ENCODE measurements at regions not wholly inside any gene's neighbourhood (a gene's known extent, or its start where the extent isn't known, plus 50 kb on each side); places are given as distances from the start of the nearest gene placed in this dataset.
"Not testable (repeated sequence)": the region's sequence is repeated elsewhere in the genome, so short reads cannot be mapped to it uniquely, and the experiment has no call there.

DNA sequence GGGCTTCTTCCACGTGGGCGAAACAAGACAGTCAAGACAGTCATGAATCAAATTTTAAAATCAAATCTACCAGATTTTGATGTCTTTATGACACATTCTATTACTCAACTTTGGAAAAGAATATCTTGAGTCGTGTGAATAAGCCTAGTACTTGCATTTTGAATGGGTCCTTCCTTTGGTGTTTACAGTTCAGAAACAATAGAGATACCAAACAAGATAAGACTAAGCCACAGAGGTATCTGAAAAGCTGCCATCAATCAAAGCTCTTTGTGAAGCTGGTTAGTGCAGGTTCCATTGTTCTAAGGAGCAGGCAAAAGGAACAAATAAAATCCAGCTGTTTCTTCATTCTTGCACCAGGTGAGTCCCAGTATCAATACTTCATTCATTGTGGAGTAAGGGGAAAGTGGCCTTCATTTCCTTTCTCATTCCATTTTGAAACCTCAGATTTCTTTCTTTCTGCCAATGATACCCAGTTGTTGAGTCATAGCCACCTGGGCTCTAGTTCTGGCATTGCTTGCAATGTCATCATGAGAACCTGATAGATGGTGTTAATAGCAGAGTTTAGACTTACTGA, 151.7 kb upstream of the L3MBTL4 start:
- in situ Hi-C loops (cut with MboI; ENCODE audit: low sequenced_read_pairs) = no loop called here

DNA sequence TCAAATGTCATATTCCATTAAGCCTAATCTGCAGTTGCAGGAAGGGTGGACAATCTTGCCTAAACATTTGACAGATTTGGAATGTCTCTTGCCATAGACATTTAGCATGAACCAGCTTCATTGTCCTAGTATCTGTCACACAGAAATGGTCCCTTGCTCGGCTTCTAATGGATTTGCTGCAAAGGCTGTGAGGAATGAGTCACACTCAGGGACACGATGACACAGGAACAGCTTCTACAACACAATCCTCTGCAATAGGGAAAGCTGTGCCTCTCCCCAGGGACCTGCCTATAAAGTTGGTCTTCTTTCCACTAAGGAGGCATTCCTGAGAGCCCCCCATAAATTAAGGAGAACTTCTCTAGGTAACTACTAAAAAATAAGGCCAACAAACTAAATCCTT, 155.1 kb upstream of the L3MBTL4 start:
- in situ Hi-C loops (cut with MboI; ENCODE audit: low sequenced_read_pairs) = no loop called here

DNA sequence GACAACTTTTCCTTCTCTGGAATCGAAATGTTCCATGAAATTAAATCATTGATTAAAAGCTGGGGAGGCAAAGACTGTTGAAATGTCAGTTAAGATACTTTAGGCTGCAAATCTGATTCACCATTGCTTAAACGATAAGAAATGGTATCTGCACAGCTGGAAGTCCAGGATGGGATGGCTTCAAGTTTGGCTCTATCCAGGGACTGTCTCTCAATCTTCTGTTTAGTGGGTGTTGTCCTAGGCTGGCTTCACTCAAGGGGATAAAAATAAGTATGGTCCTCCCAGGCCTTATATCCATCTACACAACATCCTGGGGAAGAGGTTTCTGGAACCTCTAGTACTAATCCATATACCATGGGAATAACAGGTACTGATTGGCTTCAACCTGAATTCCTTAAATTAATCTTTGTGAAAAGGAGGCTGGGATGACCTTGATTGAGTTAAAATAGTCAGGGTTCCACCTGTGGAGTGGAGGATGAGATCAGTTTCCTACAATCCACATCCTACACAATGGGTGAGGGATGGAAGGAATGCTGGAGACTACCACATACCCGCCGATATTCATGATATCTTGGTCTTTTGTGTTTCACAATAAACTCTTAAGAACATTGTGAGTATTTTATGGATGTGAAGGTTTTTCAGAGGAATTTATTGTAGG, 156.0 kb upstream of the L3MBTL4 start:
- in situ Hi-C loops (cut with MboI; ENCODE audit: low sequenced_read_pairs) = no loop called here

DNA sequence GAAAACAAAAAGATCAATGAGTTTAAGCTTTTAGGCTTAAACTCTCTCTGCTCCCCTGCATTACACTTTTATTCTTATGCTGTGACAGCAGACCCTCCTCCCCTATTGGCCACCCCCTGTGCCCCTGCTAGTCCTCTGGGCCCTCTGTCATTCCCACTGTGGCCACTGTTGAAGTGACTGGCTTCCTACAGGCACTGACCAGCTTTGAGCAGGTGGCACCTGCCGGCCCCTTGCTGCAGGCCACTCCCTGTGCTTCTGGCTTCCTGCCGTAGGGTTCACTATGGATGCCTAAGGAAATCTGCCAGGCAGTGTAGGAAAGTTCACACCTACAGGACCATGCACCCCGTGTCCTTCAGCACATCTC, 156.5 kb upstream of the L3MBTL4 start:
- in situ Hi-C loops (cut with MboI; ENCODE audit: low sequenced_read_pairs) = no loop called here

DNA sequence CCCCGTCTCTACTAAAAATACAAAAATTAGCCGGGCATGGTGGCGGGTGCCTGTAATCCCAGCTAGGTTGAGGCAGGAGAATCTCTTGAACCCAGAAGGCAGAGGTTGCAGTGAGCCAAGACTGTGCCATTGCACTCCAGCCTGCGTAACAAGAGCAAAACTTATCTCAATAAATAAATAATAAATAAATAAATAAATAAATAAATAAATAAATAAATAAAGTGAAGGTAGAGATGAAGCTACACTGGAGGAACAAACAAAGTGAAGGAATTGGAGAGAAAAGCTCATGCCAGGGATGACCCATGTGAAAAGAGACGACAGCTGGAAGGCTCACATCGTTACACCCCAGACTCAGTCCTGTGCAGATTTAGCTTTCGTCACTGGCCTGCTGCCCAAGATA, 157.3 kb upstream of the ARHGAP28 start:
- in situ Hi-C loops (cut with MboI; ENCODE audit: low sequenced_read_pairs) = not testable (repeated sequence)

DNA sequence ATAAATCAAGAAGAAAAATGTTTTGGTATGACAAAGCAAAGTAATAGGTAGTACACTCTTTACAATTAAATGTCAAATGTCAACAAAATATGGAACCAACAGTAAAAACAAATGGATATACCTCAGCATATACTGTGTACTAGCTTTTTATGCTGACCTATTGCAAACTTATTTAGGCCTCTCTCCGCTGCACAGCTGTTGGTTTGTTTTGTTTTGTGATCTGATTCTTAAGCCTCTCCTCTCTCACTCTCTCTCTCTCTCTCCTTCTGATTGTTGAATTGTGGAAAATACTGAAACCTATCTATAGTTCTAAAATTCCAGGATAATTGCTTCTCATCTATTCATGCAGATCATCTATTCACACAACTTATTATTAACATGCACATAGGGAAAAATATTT, 154.9 kb upstream of the ARHGAP28 start:
- in situ Hi-C loops (cut with MboI; ENCODE audit: low sequenced_read_pairs) = no loop called here

DNA sequence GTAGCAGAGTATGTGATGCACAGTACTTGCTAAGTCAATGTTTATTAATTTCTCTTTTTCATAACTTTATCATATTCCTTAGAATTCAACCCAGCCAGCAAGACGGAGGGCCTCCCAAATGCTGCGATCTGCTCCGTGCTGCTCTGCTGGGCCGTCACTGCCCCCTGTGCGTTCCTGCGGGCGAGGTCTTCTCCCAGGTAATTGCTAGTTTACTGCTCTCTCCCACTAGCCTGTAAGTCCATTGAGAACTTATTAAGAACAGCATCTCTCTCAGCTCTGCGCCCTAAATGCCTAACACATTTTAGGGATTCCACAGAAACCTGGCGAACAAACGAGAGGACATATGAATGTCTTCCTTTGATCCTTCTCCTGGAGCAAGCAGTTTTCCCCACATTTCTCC, 153.6 kb upstream of the ARHGAP28 start:
- in situ Hi-C loops (cut with MboI; ENCODE audit: low sequenced_read_pairs) = no loop called here

DNA sequence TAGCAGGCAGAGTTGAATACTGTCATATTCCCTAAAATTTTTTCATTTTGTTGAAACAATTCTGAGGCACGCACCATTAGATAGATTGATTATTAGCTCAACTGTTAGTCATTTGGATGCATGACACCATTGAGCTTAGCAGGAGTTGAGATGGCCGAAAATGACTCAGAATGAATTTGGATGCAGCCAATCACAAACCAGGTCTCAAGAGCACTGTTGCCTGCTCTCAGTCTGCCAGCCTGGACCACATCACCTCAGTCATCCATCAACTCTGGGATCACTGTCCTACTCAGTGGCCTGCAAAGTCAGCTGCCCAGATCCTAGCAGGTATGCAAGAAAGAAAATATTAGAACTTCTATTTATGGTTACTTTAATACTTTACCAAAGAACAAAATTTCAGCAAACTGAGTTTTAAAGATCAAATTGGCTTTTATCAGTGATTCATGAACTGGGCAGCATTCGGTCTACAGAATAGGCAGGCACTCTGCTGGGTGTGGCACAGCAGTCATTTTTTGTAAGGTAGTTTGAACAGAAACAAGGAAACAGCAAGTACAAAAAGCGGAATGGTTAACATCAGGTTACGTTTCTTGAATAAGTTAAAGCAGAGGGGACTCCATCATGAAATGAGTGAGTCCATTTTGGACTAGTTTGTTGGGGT, 152.7 kb upstream of the ARHGAP28 start:
- in situ Hi-C loops (cut with MboI; ENCODE audit: low sequenced_read_pairs) = no loop called here

DNA sequence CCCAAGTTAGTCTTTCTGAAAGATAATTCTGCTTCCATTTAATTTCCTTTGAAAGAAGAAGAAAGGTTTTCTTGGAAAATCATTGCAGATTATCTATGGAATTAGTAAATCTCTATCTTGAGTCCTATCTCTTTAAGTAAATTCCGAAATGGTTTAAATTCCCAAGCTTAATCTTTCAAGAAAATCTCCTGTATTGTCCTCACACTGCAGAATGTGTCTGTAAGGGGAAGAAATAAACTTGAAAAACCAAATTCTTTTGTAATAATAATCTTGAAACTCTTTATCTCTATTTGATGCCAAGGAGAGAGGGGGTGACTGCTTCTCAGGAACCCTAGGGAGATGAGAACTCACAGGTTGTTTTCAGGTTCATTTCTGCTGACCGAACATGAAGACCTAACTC, 150.8 kb upstream of the ARHGAP28 start:
- in situ Hi-C loops (cut with MboI; ENCODE audit: low sequenced_read_pairs) = no loop called here

DNA sequence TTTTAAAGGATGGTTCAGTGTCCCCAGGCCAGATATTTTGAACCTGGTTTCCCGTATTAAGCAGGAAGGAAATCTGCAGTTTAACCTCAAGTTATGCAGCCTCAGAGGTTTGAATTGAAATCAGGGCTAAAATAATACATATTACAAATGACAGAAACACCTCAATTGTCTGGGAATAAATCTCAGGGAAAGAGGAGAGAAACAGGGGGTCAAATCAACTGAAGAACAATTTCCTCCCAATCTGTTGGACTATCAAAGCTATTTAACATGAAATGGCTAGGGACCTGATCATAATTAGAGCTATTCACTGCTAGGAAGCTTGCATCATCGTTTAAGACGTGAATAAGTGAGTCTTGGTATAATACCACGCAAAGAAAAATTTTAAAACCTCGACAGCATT, 150.0 kb upstream of the ARHGAP28 start:
- in situ Hi-C loops (cut with MboI; ENCODE audit: low sequenced_read_pairs) = no loop called here

DNA sequence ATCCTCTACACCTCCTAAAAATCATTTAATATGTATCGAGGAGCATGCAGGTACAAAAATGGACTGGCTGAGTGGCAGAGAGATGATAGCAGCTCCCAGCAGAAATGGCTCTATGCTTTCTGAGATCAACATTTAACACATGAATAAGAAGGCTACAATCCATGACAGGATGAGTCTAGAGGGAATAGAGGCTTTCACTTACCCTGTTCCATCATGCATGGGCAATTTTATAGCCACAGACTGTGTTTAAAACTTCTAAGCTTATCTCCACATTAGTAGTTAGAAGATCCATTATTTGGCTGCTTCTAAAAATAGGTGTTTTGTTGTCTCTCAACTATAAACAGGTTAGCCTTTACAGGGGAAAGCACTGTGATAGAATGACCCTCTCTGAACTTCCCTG, 149.1 kb upstream of the ARHGAP28 start:
- in situ Hi-C loops (cut with MboI; ENCODE audit: low sequenced_read_pairs) = no loop called here

DNA sequence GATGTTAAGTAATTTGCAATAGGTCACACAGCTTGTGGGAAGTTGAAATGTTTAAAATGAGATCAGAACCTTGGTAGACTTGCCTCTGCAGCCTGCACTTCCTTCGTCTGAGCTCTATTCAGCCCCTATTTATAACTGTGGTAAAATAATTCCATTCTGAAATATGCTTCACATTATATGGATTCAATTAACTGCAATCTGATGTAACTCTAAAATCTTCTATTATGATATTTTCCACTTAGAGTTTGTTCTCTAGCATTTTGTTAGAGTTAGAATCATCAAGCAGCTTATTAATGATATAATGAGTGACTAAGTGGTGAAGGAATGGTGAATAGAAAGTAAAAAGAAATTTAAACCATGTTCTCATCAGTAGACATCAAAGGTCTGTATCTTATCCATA, 139.6 kb upstream of the ARHGAP28 start:
- in situ Hi-C loops (cut with MboI; ENCODE audit: low sequenced_read_pairs) = loop anchor here (10.0 kb wide), 1 partner anchor 55 kb away; no protein-coding TSS in a partner anchor

DNA sequence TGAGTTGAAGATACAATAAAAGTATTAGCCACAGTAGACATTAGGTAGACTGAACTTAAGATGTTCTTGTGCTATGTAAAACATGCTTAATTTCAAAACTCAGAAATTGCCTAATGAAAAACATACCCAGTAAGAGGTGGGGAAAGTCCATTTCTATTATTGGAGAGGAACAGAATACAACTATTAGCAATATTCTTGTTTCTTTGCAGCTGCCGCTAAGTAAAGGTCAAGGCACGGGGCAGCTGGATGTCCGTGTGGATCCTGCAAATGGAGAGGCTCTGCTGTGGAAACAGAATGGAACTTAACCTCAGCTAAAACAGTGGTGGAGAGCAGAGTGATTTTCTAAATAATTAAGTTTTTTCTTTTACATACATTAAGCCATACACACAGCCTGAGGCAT, 139.2 kb upstream of the ARHGAP28 start:
- in situ Hi-C loops (cut with MboI; ENCODE audit: low sequenced_read_pairs) = loop anchor here (10.0 kb wide), 1 partner anchor 56 kb away; no protein-coding TSS in a partner anchor

DNA sequence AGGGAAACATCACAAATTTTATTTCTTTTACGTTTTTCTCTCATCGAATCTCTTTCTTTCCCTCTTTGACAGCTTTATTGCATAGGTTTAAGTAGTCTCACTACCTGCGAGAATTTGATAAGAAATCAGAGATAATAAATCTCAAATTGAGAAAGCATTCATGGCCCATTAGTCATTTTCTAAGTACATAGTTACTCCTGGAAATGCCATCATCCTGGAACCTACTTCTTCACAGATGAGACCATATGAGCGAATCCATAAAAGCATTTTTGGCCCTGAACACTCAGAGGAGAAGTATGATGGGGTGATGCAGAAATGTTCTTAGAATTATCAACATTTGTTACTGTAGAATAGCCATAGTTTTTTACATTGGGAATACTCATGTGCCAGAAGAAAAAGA, 138.0 kb upstream of the ARHGAP28 start:
- in situ Hi-C loops (cut with MboI; ENCODE audit: low sequenced_read_pairs) = loop anchor here (10.0 kb wide), 1 partner anchor 57 kb away; no protein-coding TSS in a partner anchor

DNA sequence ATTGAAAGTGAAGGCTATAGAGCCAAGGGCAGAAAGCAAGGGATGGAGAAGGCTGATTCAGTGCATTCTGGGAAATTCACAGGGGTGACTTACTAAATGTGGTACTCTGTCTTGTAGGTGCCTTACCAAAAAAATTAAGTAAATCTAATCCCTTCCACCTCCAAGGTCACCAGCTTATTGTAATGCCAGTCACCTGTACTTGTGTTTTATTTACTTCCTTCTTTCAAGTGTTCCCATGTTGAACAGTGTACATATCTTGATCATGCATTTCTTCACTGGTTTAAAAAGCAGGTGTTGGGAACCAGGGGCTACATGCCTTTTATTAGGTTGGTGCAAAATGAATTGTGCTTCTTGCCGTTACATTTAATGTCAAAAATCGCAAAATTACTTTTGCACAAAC, 137.0 kb upstream of the ARHGAP28 start:
- in situ Hi-C loops (cut with MboI; ENCODE audit: low sequenced_read_pairs) = loop anchor here (10.0 kb wide), 1 partner anchor 58 kb away; no protein-coding TSS in a partner anchor

DNA sequence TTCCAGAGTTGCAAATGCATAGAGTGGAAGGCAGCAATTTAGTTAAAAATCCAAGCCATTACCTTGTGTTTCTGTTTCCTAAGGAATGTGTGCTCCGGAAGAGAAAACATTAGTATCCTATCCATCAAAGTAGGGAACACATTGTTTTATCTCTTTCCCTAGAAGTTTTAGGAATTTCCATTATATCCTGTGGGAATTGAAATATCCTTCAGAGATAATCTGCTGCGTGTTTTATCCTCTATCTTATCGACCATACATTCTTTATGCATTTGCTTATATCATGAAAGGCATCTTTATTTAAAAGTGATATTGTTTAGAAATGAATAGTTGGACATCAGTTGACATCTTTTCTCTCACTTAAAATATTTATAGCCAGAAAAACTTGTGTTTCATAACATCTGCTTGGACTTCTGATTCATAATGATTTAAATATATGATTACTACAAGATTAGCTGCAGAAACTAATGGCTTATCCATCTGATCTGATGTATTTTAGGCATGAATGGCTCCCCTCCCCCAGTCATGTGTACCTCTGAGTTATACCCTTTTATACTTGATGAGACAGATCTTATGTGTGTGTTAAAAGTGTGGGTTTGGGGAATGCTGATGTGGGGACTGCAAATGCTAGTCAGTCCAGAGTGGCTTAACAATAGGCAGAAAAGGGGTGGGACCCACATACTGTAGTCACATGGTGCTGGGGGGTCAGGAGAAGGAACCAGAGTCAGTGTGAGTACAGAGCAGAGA, 136.2 kb upstream of the ARHGAP28 start:
- in situ Hi-C loops (cut with MboI; ENCODE audit: low sequenced_read_pairs) = loop anchor here (10.0 kb wide), 1 partner anchor 59 kb away; no protein-coding TSS in a partner anchor

DNA sequence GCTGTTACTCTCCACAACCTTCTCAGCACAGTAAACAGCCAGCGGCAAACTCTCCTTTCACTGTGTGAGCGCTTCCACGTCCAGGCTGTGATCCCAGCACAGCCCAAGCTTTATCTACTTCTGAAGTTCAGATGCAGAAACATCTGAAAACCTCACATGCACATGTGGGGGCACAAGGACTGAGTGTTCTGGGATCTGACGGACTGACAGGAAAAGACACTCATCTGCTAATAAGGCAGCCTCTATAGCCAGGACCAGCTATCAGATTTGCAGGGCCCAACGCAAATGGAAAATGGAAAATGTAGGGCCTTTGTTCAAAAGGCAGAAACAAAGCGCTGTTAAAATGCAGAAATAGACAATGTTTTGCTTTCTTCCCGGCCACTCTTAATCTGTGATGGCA, 133.8 kb upstream of the ARHGAP28 start:
- in situ Hi-C loops (cut with MboI; ENCODE audit: low sequenced_read_pairs) = loop anchor here (10.0 kb wide), 1 partner anchor 61 kb away; no protein-coding TSS in a partner anchor

DNA sequence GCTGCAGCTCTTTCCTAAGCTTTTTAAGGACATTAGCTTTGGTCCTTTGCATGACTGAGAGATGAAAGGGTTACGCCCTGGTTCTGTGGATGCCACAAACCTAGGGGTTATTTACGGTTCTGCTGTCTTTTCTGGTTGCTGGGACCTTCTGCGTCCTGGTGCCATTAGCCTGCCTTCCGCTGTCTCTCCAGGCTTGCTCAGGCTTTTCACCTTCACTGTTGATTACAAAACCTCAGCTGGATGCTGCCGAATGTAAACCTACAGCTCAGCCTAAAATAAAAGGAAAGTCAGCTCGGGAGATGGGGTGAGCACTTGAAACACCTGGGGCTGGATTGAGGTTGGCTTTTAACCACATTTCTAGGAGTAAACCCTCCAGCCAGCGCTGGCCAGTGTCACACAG, 130.9 kb upstream of the ARHGAP28 start:
- in situ Hi-C loops (cut with MboI; ENCODE audit: low sequenced_read_pairs) = loop anchor here (10.0 kb wide), 1 partner anchor 64 kb away; no protein-coding TSS in a partner anchor

DNA sequence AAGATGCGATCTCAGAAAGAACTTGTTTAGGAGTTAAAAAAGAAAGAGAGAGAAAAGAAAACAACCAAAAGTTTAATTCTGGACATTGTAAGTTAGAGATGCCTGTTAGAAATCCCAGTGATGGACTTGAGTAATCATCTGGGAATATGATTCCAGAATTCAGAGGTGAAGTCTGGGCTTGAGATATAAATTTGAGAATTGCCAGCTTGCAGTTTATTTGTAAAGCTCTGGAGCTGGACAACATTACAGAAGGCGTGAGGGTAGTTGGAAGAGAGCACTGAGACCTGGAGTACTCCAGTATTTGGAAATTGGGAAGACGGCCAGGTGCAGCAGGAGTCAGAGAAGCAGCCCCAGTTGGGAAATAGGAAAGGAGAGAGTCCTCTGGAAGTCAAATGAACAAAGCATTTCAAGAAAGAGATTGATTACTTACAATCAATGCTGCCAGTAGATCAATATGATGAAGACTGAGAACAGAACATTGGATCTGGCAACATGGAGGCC, 128.8 kb upstream of the ARHGAP28 start:
- in situ Hi-C loops (cut with MboI; ENCODE audit: low sequenced_read_pairs) = no loop called here

DNA sequence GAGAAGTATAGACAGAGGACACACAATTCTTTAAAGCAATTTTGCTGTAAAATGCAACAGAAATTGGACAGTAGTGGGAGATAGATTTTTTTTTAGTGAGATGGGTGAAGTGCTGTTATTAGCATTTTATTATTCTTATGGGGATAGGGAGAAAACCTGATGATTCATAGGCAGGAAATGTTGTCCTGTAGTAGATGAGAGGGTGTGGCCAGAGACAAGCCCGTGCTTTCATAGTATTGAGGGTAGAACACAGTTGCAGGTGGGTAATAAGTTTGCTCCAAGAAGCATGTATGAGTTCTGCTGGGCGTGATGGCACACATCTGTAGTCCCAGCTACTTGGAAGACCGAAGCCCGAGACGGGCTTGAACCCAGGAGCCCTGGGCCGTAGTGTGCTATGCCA, 128.3 kb upstream of the ARHGAP28 start:
- in situ Hi-C loops (cut with MboI; ENCODE audit: low sequenced_read_pairs) = no loop called here

DNA sequence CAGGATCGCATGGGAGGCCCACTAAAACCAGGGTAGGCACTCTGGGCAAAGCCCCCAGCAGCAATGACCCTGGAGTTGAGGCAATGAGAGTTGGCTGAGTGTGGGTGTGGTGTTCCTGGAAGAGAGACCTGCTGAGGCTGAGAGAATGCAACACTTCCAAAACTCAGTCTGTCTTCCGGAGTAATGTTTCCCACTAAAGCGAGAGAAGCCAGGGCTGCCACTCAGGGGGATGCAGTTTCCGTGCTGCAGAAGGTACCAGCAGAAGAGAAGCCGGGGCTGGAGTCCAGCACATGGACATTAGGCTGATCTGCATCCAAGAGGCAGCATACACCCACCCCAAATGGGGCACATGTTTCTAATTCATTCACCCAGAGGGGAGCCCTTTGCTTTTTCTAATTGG, 127.2 kb upstream of the ARHGAP28 start:
- in situ Hi-C loops (cut with MboI; ENCODE audit: low sequenced_read_pairs) = no loop called here
